CD4-positive, alpha-beta T cell (primary cell): ENCODE measurements at regions not wholly inside any gene's neighbourhood (a gene's known extent, or its start where the extent isn't known, plus 50 kb on each side); places are given as distances from the start of the nearest gene placed in this dataset.

ENCODE experiments used
- ATAC-seq: fragments of 200-7000 bp; cut with Tn5 transposase; one replicate; pipeline ENCODE4 v1.10.0; 2022; ENCODE audit warnings: mild to moderate bottlenecking; ENCODE audit not compliant: poor library complexity
- CTCF ChIA-PET: fragments of 350-600 bp; sonication (Branson Sonifier 250); formaldehyde crosslinking; loops from one replicate; lab custom pipeline; 2021; ENCODE audit warnings: antibody characterized with exemption, inconsistent platforms; lab: Charles Lee
- POLR2A ChIA-PET: fragments of 350-600 bp; sonication (Branson Sonifier 250); formaldehyde crosslinking; loops from one replicate; lab custom pipeline; 2021; ENCODE audit warnings: antibody characterized with exemption, inconsistent platforms; lab: Charles Lee
- DNase-seq, 14 experiments: peaks; one replicate each; pipeline ENCODE4 v3.0.0-alpha.2; 2013 to 2020; ENCODE audit warnings: mixed read lengths in 2 of 14
- H3K27ac ChIP-seq, 2 donors: one replicate each; pipeline versions ENCODE4 v1.5.1 to v1.7.0; 2013; ENCODE audit warnings: low read length in 2 of 2, low read depth in 1 of 2, mild to moderate bottlenecking in 1 of 2
- H3K27me3 ChIP-seq, 2 experiments: 1 replicate in 1 of 2; 2 replicates in 1 of 2; pipeline versions ENCODE4 v1.6.1 to v1.7.0; 2013; ENCODE audit warnings: low read length in 2 of 2, control low read depth in 1 of 2, mild to moderate bottlenecking in 1 of 2, moderate library complexity in 1 of 2; ENCODE audit not compliant: insufficient read depth in 2 of 2, control insufficient read depth in 1 of 2
- H3K36me3 ChIP-seq: one replicate; pipeline ENCODE4 v1.6.1; 2013; ENCODE audit warnings: low read length, control low read depth; ENCODE audit not compliant: insufficient read depth
- H3K4me1 ChIP-seq: one replicate; pipeline ENCODE4 v1.6.1; 2013; ENCODE audit warnings: low read length, control low read depth; ENCODE audit not compliant: insufficient read depth
- H3K4me3 ChIP-seq: one replicate; pipeline ENCODE4 v1.5.1; 2013; ENCODE audit warnings: mild to moderate bottlenecking, low read length, moderate library complexity
- H3K9me3 ChIP-seq, 2 experiments: 1 replicate in 1 of 2; 2 replicates in 1 of 2; pipeline versions ENCODE4 v1.6.1 to v1.7.0; 2013; ENCODE audit warnings: low read length in 2 of 2, mild to moderate bottlenecking in 2 of 2, control low read depth in 1 of 2, moderate library complexity in 1 of 2; ENCODE audit not compliant: control insufficient read depth in 1 of 2, insufficient read depth in 1 of 2
- H3K27ac Mint-ChIP-seq: one replicate; pipeline ENCODE4 v1.8.0; 2020; ENCODE audit warnings: mixed read lengths
- H3K27me3 Mint-ChIP-seq: one replicate; pipeline ENCODE4 v1.8.0; 2021; ENCODE audit warnings: mixed read lengths
- H3K36me3 Mint-ChIP-seq: one replicate; pipeline ENCODE4 v1.8.0; 2021; ENCODE audit warnings: low read depth, mixed read lengths
- H3K4me1 Mint-ChIP-seq: one replicate; pipeline ENCODE4 v1.8.0; 2021; ENCODE audit warnings: low read depth, mixed read lengths
- H3K4me3 Mint-ChIP-seq: one replicate; pipeline ENCODE4 v1.8.0; 2020; ENCODE audit warnings: mild to moderate bottlenecking, mixed read lengths
- H3K9me3 Mint-ChIP-seq: one replicate; pipeline ENCODE4 v1.8.0; 2020; ENCODE audit warnings: mixed read lengths
- CTCF ChIP-seq: fragments of 200-600 bp; IDR thresholded peaks from one replicate; pipeline ENCODE4 v1.8.0; 2022; ENCODE audit warnings: antibody characterized with exemption, mild to moderate bottlenecking
- intact Hi-C, 2 experiments: fragments of 100-400 bp; cut with DNase I in 1 of 2; cut with micrococcal nuclease in 1 of 2; formaldehyde crosslinking; loops; one replicate each; pipeline versions ENCODE4 v1.15.1 to v1.9.0; 2023 to 2025; cut with DNase I, micrococcal nuclease

DNA sequence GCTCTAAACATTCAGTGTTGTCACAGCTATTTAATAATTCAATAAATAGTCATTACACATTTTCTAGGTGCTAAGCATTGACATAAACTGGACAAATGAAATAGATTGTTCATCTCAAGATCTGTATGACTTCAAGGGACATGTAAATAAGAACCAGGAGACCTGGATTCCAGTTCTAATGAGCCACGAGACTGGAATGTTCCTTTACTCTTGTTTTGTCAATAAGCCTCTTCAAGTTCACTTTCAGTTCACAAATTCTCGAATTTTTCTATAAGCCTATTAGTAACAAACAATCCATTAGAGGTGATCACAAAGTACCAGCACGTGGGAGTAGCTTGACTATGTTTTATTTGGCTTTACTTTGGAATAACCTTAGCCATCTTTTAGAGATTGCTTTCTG lies 514.0 kb upstream of the SMIM31 start:
- Histone ChIP-seq H3K4me3 (no peak overlapping the region), H3K36me3 (no peaks in the 10 kb centered on the region), H3K4me1 (no peaks in the 10 kb centered on the region), H3K27ac (no peak overlapping the region), H3K27me3 (no peaks in the 10 kb centered on the region), H3K9me3 (no peaks in the 10 kb centered on the region)
- ChIA-PET POLR2A (no interaction called here), CTCF (no interaction called here)
- TF ChIP-seq CTCF = no peak
- Mint-ChIP-seq H3K9me3 (no peaks in the 10 kb centered on the region), H3K27ac (no peak overlapping the region), H3K4me1 (no peaks in the 10 kb centered on the region), H3K4me3 (no peak overlapping the region), H3K27me3 (no peaks in the 10 kb centered on the region), H3K36me3 (no peaks in the 10 kb centered on the region)
- DNase-seq (no peak), ATAC-seq (no peak)
- intact Hi-C loops = no loop called here

DNA sequence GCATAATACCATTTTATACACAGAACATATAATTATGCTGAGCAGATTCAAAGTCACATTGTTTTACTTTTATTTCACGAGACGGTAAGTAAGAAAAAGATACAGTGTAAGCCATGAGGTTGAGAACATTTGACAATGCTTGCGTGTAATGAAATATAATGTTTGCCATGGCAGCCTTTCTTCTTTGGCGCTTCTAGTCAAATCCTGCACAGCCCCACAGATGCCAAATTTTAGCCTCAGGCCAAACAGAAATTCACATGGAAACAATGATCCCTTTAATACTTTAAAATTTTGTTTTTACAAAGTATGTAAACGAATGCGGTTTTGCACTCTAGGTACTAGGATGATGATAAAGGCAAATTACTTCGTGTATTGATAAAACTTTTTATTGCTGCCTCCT lies 502.7 kb upstream of the SMIM31 start:
- no peaks in the 10 kb centered on the region for H3K4me1 ChIP-seq
- H3K4me3 Mint-ChIP-seq = no peak overlapping the region

DNA sequence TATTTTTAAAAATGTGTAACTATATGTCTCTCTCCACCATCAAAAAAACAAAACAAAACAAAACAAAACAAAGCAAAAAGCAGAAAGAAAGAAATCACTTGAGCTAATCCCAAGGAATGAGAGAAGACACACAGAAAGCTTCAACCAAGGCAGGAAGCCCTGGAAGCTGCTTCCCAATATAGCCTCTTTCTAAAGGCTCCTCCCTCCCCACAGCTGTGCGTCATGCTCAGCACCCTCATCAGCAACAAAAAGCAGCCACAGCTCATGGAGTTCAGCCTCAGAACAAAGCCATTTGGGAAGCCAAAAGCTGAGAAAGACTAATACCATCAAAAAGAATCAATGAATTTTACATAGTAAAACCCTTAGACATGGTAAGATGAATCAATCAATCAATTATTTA lies 501.6 kb upstream of the SMIM31 start:
- Histone ChIP-seq H3K4me3 (no peak overlapping the region), H3K36me3 (no peaks in the 10 kb centered on the region), H3K9me3 (no peaks in the 10 kb centered on the region), H3K27me3 (no peaks in the 10 kb centered on the region), H3K4me1 (no peaks in the 10 kb centered on the region), H3K27ac (no peak overlapping the region)
- Mint-ChIP-seq H3K4me3 (no peak overlapping the region), H3K4me1 (no peaks in the 10 kb centered on the region), H3K27me3 (no peaks in the 10 kb centered on the region), H3K36me3 (no peaks in the 10 kb centered on the region), H3K27ac (no peak overlapping the region), H3K9me3 (no peaks in the 10 kb centered on the region)
- ATAC-seq = no peak
- intact Hi-C loops = no loop called here
- TF ChIP-seq CTCF = no peak
- POLR2A ChIA-PET = no interaction called here
- CTCF ChIA-PET = no interaction called here
- DNase-seq = no peak

More for the DNA sequence above, 502.7 kb upstream of the SMIM31 start:
- no peaks in the 10 kb centered on the region for H3K27me3 Mint-ChIP-seq
- no peak for TF ChIP-seq CTCF
- intact Hi-C loops = no loop called here
- H3K27ac Mint-ChIP-seq = no peak overlapping the region
- H3K36me3 Mint-ChIP-seq = no peaks in the 10 kb centered on the region
- Histone ChIP-seq H3K27me3 (no peaks in the 10 kb centered on the region), H3K36me3 (no peaks in the 10 kb centered on the region), H3K27ac (no peak overlapping the region), H3K4me3 (no peak overlapping the region), H3K9me3 (no peaks in the 10 kb centered on the region)
- no peaks in the 10 kb centered on the region for H3K9me3 Mint-ChIP-seq
- DNase-seq (no peak), ATAC-seq (no peak)
- POLR2A ChIA-PET = no interaction called here
- no peaks in the 10 kb centered on the region for H3K4me1 Mint-ChIP-seq
- CTCF ChIA-PET = no interaction called here
